Loucy (cell line): ENCODE measurements at regions not wholly inside any gene's neighbourhood (a gene's known extent, or its start where the extent isn't known, plus 50 kb on each side); places are given as distances from the start of the nearest gene placed in this dataset.

Experiments used
- CTCF ChIP-seq: fragments of 200-600 bp; sonication (generic); conservative IDR thresholded peaks from 2 replicates; pipeline ENCODE4 v1.5.1; 2014; ENCODE audit warnings: mild to moderate bottlenecking, antibody characterized with exemption, low read length
- EZH2phosphoT487 ChIP-seq: fragments of 200-600 bp; IDR thresholded peaks from 2 replicates; pipeline ENCODE4 v1.6.1; 2018; ENCODE audit warnings: antibody characterized with exemption, mild to moderate bottlenecking, moderate library complexity, borderline replicate concordance

GRCh38 chr3:59284926-59285325 lies 235.1 kb upstream of the CFAP20DC start:
- TF ChIP-seq CTCF, result no peak
- no peak for TF ChIP-seq EZH2phosphoT487
